Epithelial cell of prostate (primary cell): ENCODE measurements at regions not wholly inside any gene's neighbourhood (a gene's known extent, or its start where the extent isn't known, plus 50 kb on each side); places are given as distances from the start of the nearest gene placed in this dataset.
"Not testable (repeated sequence)": the region's sequence is repeated elsewhere in the genome, so short reads cannot be mapped to it uniquely, and the experiment has no call there.

ENCODE experiments used
- DNase-seq: peaks from one replicate; pipeline ENCODE4 v3.0.0-alpha.2; 2011; ENCODE audit warnings: low read depth, low spot score
- H3K27ac ChIP-seq: fragments of 450-650 bp; 2 replicates; pipeline ENCODE4 v1.5.1; 2017; ENCODE audit warnings: mild to moderate bottlenecking

- DNase-seq = no peak
- H3K27ac ChIP-seq = no peak overlapping the region
Measured at GRCh38 chr13:107937848-107938247, 277.5 kb downstream of the LIG4 start.

- no peak overlapping the region for H3K27ac ChIP-seq
- DNase-seq = no peak
Measured at GRCh38 chr13:107931056-107931455, 284.3 kb downstream of the LIG4 start.

GRCh38 chr13:107928762-107929161 is 286.6 kb downstream of the LIG4 start:
- no peak overlapping the region for H3K27ac ChIP-seq
- DNase-seq = no peak

- no peak for DNase-seq
- no peak overlapping the region for H3K27ac ChIP-seq
Measured at GRCh38 chr13:107927557-107927956, 287.8 kb downstream of the LIG4 start.

- not testable (repeated sequence) for H3K27ac ChIP-seq, DNase-seq
Measured at GRCh38 chr13:107926515-107926914, 288.8 kb downstream of the LIG4 start.

GRCh38 chr13:107916902-107917301 is 298.4 kb downstream of the LIG4 start:
- DNase-seq, H3K27ac ChIP-seq: not testable (repeated sequence)

- DNase-seq = no peak
- H3K27ac ChIP-seq = no peak overlapping the region
Measured at GRCh38 chr13:107912745-107913144, 302.6 kb downstream of the LIG4 start.

GRCh38 chr13:107907065-107907805 is 308.1 kb downstream of the LIG4 start:
- no peak for DNase-seq
- no peak overlapping the region for H3K27ac ChIP-seq

GRCh38 chr13:107906131-107906530 is 309.2 kb downstream of the LIG4 start:
- no peak overlapping the region for H3K27ac ChIP-seq
- DNase-seq = no peak

GRCh38 chr13:107901996-107902562 is 313.3 kb downstream of the LIG4 start:
- no peak for DNase-seq
- no peak overlapping the region for H3K27ac ChIP-seq

- no peak for DNase-seq
- no peak overlapping the region for H3K27ac ChIP-seq
Measured at GRCh38 chr13:107901230-107901629, 314.1 kb downstream of the LIG4 start.

- no peak for DNase-seq
- H3K27ac ChIP-seq = no peak overlapping the region
Measured at GRCh38 chr13:107900775-107901174, 314.6 kb downstream of the LIG4 start.

GRCh38 chr13:107886118-107886517 is 329.2 kb downstream of the LIG4 start:
- no peak for DNase-seq
- H3K27ac ChIP-seq = no peak overlapping the region

- DNase-seq = no peak
- no peak overlapping the region for H3K27ac ChIP-seq
Measured at GRCh38 chr13:107884564-107884963, 330.8 kb downstream of the LIG4 start.

- DNase-seq = no peak
- no peak overlapping the region for H3K27ac ChIP-seq
Measured at GRCh38 chr13:107883561-107884175, 331.7 kb downstream of the LIG4 start.

GRCh38 chr13:107882708-107883560 is 332.4 kb downstream of the LIG4 start:
- no peak overlapping the region for H3K27ac ChIP-seq

GRCh38 chr13:107881362-107881761 is 334.0 kb downstream of the LIG4 start:
- H3K27ac ChIP-seq = no peak overlapping the region
- DNase-seq = no peak

More at GRCh38 chr13:107882708-107883560, 332.4 kb downstream of the LIG4 start:
- no peak for DNase-seq

GRCh38 chr13:107874456-107874855 is 340.9 kb downstream of the LIG4 start:
- DNase-seq = no peak
- H3K27ac ChIP-seq = no peak overlapping the region

GRCh38 chr13:107873926-107874325 is 341.4 kb downstream of the LIG4 start:
- no peak overlapping the region for H3K27ac ChIP-seq

GRCh38 chr13:107870400-107870799 is 344.9 kb downstream of the LIG4 start:
- no peak for DNase-seq
- H3K27ac ChIP-seq = no peak overlapping the region

More at GRCh38 chr13:107873926-107874325, 341.4 kb downstream of the LIG4 start:
- DNase-seq = no peak
